ENCODE measurements at regions not wholly inside any gene's neighbourhood (a gene's known extent, or its start where the extent isn't known, plus 50 kb on each side); places are given as distances from the start of the nearest gene placed in this dataset.

GRCh38 chr13:74206061-74206561, 71.9 kb upstream of the KLF12 start:
- Histone ChIP-seq H3K36me3 (no peaks in the 10 kb centered on the region), H3K9me3 (no peaks in the 10 kb centered on the region), H3K27ac (no peak overlapping the region), H3K27me3 (no peaks in the 10 kb centered on the region), H3K4me3 (no peak overlapping the region), H3K4me1 (no peaks in the 10 kb centered on the region)
- intact Hi-C loops (cut with DNase I; ENCODE audit: low total_unique reads), result no loop called here
- no peak for DNase-seq
- in situ Hi-C loops (cut with MboI; ENCODE audit: low pct_ligation_motif_present in 1 of 4, low pct_unique_long_range_greater_than_20kb in 1 of 4, low sequenced_read_pairs in 3 of 4), result no loop called here
- 66 to 69% methylated on average over 1 to 2 of the region's 2 CpGs for WGBS, 2 donors (ENCODE audit: low coverage in 1 of 2)
- TF ChIP-seq POLR2A (IDR thresholded peaks at IDR 0.05) (no peak), CTCF (IDR thresholded peaks at IDR 0.05) (no peak), EP300 (IDR thresholded peaks at IDR 0.05; ENCODE audit: low read depth) (no peak), POLR2AphosphoS5 (IDR thresholded peaks at IDR 0.05) (no peak)

DNA sequence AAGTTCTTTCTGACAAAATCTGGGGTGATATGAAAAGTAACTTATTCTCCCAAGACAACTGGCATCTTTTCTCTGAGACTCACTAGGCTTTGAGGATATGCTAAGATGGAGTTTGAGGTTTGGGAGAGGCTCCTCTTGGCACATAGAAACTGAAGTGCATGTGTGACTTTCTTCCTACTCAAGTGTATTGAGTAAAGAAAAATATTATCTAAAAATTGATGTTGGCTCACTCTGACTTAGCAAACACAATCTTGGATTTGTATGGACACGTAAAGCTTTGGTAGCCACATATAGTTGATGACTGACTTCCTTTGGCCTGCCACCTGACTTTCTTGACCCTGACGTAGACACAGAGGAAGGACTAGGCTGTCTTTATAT, 71.1 kb upstream of the KLF12 start:
- 82 to 83% methylated on average over 2 of the region's 2 CpGs for WGBS, 2 donors (ENCODE audit: low coverage in 1 of 2)
- Histone ChIP-seq H3K4me1 (no peaks in the 10 kb centered on the region), H3K27me3 (no peaks in the 10 kb centered on the region), H3K27ac (no peak overlapping the region), H3K9me3 (no peaks in the 10 kb centered on the region), H3K36me3 (no peaks in the 10 kb centered on the region), H3K4me3 (no peak overlapping the region)
- TF ChIP-seq POLR2AphosphoS5 (IDR thresholded peaks at IDR 0.05) (no peak), POLR2A (IDR thresholded peaks at IDR 0.05) (no peak), CTCF (IDR thresholded peaks at IDR 0.05) (no peak), EP300 (IDR thresholded peaks at IDR 0.05; ENCODE audit: low read depth) (no peak)
- in situ Hi-C loops (cut with MboI; ENCODE audit: low pct_ligation_motif_present in 1 of 4, low pct_unique_long_range_greater_than_20kb in 1 of 4, low sequenced_read_pairs in 3 of 4) (no loop called here), intact Hi-C loops (cut with DNase I; ENCODE audit: low total_unique reads) (no loop called here)
- DNase-seq, result no peak

DNA sequence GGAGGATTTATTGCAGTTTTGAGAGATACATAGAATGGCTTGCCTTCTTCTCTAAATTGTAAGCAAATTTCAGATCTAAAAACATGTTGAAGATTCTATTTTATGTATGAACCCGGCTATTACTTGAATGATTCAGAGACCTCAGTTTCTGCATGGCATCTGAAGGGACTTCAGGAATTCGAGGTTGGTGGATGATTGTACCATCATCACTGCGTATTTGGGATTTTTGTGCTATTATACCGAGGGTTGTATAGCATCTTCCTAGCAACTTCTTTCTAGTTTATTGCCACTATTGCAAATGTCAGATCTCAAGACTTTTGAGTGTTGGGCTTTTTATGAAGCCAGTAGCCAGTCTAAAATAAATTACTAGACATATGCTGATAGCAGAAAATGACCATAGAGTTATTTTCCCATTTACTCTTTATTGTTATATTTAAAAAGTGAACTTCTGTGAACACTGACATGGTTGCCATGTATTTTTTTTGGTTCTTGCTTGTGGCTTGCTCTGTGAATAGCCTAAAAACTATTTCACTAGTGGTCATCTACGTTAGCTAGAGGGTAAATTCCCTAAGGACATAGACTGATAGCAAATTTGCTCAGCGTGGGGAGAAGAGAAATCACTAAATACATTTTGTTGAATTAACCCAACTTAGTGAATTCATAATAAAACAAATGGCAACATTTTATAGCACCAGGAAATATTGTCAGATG, 70.6 kb upstream of the KLF12 start:
- no peak for TF ChIP-seq CTCF (IDR thresholded peaks at IDR 0.05)
- TF ChIP-seq EP300 (IDR thresholded peaks at IDR 0.05; ENCODE audit: low read depth), result no peak
- TF ChIP-seq POLR2A (IDR thresholded peaks at IDR 0.05), result no peak
- TF ChIP-seq POLR2AphosphoS5 (IDR thresholded peaks at IDR 0.05), result no peak
- intact Hi-C loops (cut with DNase I; ENCODE audit: low total_unique reads), result no loop called here
- H3K27me3 ChIP-seq, result no peaks in the 10 kb centered on the region
- no peak for DNase-seq
- no peak overlapping the region for H3K4me3 ChIP-seq
- 82 to 88% methylated on average over 5 to 6 of the region's 6 CpGs for WGBS, 2 donors (ENCODE audit: low coverage in 1 of 2)
- H3K9me3 ChIP-seq, result no peaks in the 10 kb centered on the region
- H3K4me1 ChIP-seq, result no peaks in the 10 kb centered on the region
- in situ Hi-C loops (cut with MboI; ENCODE audit: low pct_ligation_motif_present in 1 of 4, low pct_unique_long_range_greater_than_20kb in 1 of 4, low sequenced_read_pairs in 3 of 4), result no loop called here
- H3K36me3 ChIP-seq, result no peaks in the 10 kb centered on the region
- no peak overlapping the region for H3K27ac ChIP-seq

DNA sequence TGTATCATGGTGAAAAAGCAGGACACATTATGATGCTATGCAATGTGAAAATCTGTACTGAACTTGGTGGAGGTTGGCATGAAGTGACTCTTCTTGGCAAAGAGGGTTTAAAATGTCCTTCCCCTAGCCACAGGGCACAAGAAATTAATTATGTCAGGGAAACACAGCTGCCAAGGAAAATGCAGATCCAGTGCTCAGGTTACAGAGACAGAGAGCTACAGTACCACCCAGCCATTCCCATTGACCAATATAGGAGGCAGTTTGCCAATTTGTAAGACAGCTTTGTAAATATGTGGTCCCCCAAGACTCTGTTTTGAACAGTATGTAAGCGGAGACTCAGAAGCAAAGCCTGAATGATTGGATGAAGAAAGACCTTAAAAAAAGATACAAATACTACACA, 69.4 kb upstream of the KLF12 start:
- intact Hi-C loops (cut with DNase I; ENCODE audit: low total_unique reads) (no loop called here), in situ Hi-C loops (cut with MboI; ENCODE audit: low pct_ligation_motif_present in 1 of 4, low pct_unique_long_range_greater_than_20kb in 1 of 4, low sequenced_read_pairs in 3 of 4) (no loop called here)
- Histone ChIP-seq H3K36me3 (no peaks in the 10 kb centered on the region), H3K27me3 (no peaks in the 10 kb centered on the region), H3K4me1 (no peaks in the 10 kb centered on the region), H3K4me3 (no peak overlapping the region), H3K9me3 (no peaks in the 10 kb centered on the region), H3K27ac (no peak overlapping the region)
- TF ChIP-seq POLR2A (IDR thresholded peaks at IDR 0.05) (no peak), EP300 (IDR thresholded peaks at IDR 0.05; ENCODE audit: low read depth) (no peak), POLR2AphosphoS5 (IDR thresholded peaks at IDR 0.05) (no peak), CTCF (IDR thresholded peaks at IDR 0.05) (no peak)
- WGBS, 2 donors (ENCODE audit: low coverage in 1 of 2), result 93 to 100% methylated on average over 1 of the region's 1 CpG
- no peak for DNase-seq
